Lower leg skin (tissue), 3 donors: ENCODE measurements at regions not wholly inside any gene's neighbourhood (a gene's known extent, or its start where the extent isn't known, plus 50 kb on each side); places are given as distances from the start of the nearest gene placed in this dataset.

ENCODE experiments used
- CTCF ChIP-seq, 3 donors: fragments of 450-650 bp; IDR thresholded peaks; one replicate each; pipeline ENCODE4 v1.5.1; 2016; ENCODE audit warnings: antibody characterized with exemption in 3 of 3, mild to moderate bottlenecking in 3 of 3, moderate library complexity in 2 of 3
- POLR2A ChIP-seq, 2 donors: fragments of 450-650 bp; IDR thresholded peaks; one replicate each; pipeline ENCODE4 v1.6.1; 2016 to 2017; ENCODE audit warnings: antibody characterized with exemption in 2 of 2, mild to moderate bottlenecking in 1 of 2, moderate library complexity in 1 of 2

GRCh38 chr3:94416768-94417167 lies 353.9 kb downstream of the NSUN3 start:
- TF ChIP-seq CTCF (IDR thresholded peaks at IDR 0.05) = no peak
- no peak for TF ChIP-seq POLR2A (IDR thresholded peaks at IDR 0.05)
